Adrenal gland (tissue), 5 donors: ENCODE measurements at regions not wholly inside any gene's neighbourhood (a gene's known extent, or its start where the extent isn't known, plus 50 kb on each side); places are given as distances from the start of the nearest gene placed in this dataset.

Experiments
- POLR2A ChIP-seq, 2 donors: fragments of 450-650 bp; IDR thresholded peaks; one replicate each; pipeline ENCODE4 v1.6.1; 2017; ENCODE audit warnings: antibody characterized with exemption in 2 of 2, mild to moderate bottlenecking in 2 of 2, moderate library complexity in 1 of 2
- TF ChIP-seq, protein P1 (sequence below), 6 experiments: fragments of 450-650 bp in 4 of 6; fragments of 200-600 bp in 2 of 6; sonication (generic) in 1 of 6; IDR thresholded peaks; 1 replicate in 5 of 6; 2 replicates in 1 of 6; pipeline versions ENCODE4 v1.5.1 to v1.8.0; 2016 to 2021; ENCODE audit warnings: antibody characterized with exemption in 6 of 6, mild to moderate bottlenecking in 2 of 6, moderate library complexity in 1 of 6
- donor health status: DM: no; HTN: no; CAD: no.

DNA sequence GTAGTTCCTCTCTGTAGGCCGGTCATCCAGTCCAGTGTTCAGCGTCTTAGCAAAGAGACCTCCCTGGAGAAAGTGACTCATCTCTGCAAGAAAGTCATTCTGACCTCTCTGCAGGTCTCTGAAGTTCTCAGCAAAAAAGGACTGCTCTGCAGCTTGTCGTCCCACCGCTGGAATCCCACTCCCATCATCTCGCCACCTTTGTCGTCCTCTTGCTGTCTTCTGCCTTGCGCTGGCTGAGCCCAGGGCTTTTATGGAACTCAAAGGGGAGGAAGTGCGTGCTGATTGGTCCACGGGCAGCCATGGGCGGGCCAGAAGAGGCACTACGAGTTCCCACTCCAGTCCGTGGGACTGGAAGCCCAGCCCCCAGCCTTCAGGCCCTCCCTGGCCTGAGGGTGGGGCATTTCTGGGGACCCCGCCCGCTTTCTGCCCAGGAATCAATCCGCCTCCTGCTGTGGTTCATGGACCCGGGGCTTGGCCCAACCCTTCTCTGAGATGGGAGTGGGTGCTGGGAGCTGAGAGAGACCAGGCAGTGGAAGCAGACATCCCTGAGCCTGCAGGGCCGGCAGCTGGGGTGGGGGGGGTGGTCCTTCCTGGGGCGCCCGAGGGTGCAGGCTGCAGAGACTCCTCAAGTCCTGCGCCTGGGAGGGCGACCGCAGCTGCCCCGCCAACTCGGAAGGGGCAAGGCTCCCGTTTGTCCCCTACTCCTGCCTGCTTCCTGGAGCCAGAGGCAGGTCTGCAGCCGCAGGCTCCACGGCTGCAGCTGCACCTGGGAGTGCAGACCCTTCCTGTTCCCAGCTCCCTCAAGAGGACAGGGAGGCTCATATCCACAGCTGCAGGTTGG is 660.7 kb upstream of the RAB6C start:
- TF ChIP-seq, protein P1, sequence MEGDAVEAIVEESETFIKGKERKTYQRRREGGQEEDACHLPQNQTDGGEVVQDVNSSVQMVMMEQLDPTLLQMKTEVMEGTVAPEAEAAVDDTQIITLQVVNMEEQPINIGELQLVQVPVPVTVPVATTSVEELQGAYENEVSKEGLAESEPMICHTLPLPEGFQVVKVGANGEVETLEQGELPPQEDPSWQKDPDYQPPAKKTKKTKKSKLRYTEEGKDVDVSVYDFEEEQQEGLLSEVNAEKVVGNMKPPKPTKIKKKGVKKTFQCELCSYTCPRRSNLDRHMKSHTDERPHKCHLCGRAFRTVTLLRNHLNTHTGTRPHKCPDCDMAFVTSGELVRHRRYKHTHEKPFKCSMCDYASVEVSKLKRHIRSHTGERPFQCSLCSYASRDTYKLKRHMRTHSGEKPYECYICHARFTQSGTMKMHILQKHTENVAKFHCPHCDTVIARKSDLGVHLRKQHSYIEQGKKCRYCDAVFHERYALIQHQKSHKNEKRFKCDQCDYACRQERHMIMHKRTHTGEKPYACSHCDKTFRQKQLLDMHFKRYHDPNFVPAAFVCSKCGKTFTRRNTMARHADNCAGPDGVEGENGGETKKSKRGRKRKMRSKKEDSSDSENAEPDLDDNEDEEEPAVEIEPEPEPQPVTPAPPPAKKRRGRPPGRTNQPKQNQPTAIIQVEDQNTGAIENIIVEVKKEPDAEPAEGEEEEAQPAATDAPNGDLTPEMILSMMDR (IDR thresholded peaks at IDR 0.05), result no peak
- no peak for TF ChIP-seq POLR2A (IDR thresholded peaks at IDR 0.05)
